ENCODE measurements at regions not wholly inside any gene's neighbourhood (a gene's known extent, or its start where the extent isn't known, plus 50 kb on each side); places are given as distances from the start of the nearest gene placed in this dataset.

GRCh38 chr5:85132269-85132668, 747.6 kb upstream of the EDIL3 start:
- DNase-seq (ENCODE audit: low read depth, low spot score) = no peak
- TF ChIP-seq FOXP2 (optimal IDR thresholded peaks at IDR 0.05; ENCODE audit: control extremely low read depth, extremely low read length, insufficient read depth) (no peak), EZH2 (IDR thresholded peaks at IDR 0.05) (no peak), POLR2AphosphoS5 (IDR thresholded peaks at IDR 0.05; ENCODE audit: borderline replicate concordance, low read depth, low read length) (no peak)
- no peaks in the 10 kb centered on the region for H3K36me3 ChIP-seq (ENCODE audit: insufficient read depth, low read length)
- H3K27ac ChIP-seq = no peak overlapping the region
- H3K9me3 ChIP-seq (ENCODE audit: low read depth, low read length) = no peaks in the 10 kb centered on the region
- H3K4me3 ChIP-seq = no peak overlapping the region
- H3K9ac ChIP-seq (ENCODE audit: insufficient read length) = no peak overlapping the region

GRCh38 chr5:85140471-85140870, 755.8 kb upstream of the EDIL3 start:
- Histone ChIP-seq H3K36me3 (ENCODE audit: insufficient read depth, low read length) (no peaks in the 10 kb centered on the region), H3K9ac (ENCODE audit: insufficient read length) (no peak overlapping the region), H3K27ac (no peak overlapping the region), H3K4me3 (no peak overlapping the region), H3K9me3 (ENCODE audit: low read depth, low read length) (no peaks in the 10 kb centered on the region)
- TF ChIP-seq POLR2AphosphoS5 (IDR thresholded peaks at IDR 0.05; ENCODE audit: borderline replicate concordance, low read depth, low read length) (no peak), EZH2 (IDR thresholded peaks at IDR 0.05) (no peak), FOXP2 (optimal IDR thresholded peaks at IDR 0.05; ENCODE audit: control extremely low read depth, extremely low read length, insufficient read depth) (no peak)
- no peak for DNase-seq (ENCODE audit: low read depth, low spot score)

GRCh38 chr5:85143138-85143537, 758.5 kb upstream of the EDIL3 start:
- Histone ChIP-seq H3K9ac (ENCODE audit: insufficient read length) (no peak overlapping the region), H3K4me3 (no peak overlapping the region), H3K36me3 (ENCODE audit: insufficient read depth, low read length) (no peaks in the 10 kb centered on the region), H3K9me3 (ENCODE audit: low read depth, low read length) (no peaks in the 10 kb centered on the region), H3K27ac (no peak overlapping the region)
- DNase-seq (ENCODE audit: low read depth, low spot score) = no peak
- no peak for TF ChIP-seq POLR2AphosphoS5 (IDR thresholded peaks at IDR 0.05; ENCODE audit: borderline replicate concordance, low read depth, low read length)

- TF ChIP-seq FOXP2 (optimal IDR thresholded peaks at IDR 0.05; ENCODE audit: control extremely low read depth, extremely low read length, insufficient read depth) = no peak
- TF ChIP-seq POLR2AphosphoS5 (IDR thresholded peaks at IDR 0.05; ENCODE audit: borderline replicate concordance, low read depth, low read length) = no peak
- TF ChIP-seq EZH2 (IDR thresholded peaks at IDR 0.05) = no peak
- H3K9me3 ChIP-seq (ENCODE audit: low read depth, low read length) = no peaks in the 10 kb centered on the region
- no peaks in the 10 kb centered on the region for H3K36me3 ChIP-seq (ENCODE audit: insufficient read depth, low read length)
- no peak overlapping the region for H3K4me3 ChIP-seq
- no peak overlapping the region for H3K9ac ChIP-seq (ENCODE audit: insufficient read length)
- no peak for DNase-seq (ENCODE audit: low read depth, low spot score)
- H3K27ac ChIP-seq = no peak overlapping the region
Observed at GRCh38 chr5:85148701-85149100, 764.0 kb upstream of the EDIL3 start.

- TF ChIP-seq FOXP2 (optimal IDR thresholded peaks at IDR 0.05; ENCODE audit: control extremely low read depth, extremely low read length, insufficient read depth) (no peak), EZH2 (IDR thresholded peaks at IDR 0.05) (no peak), POLR2AphosphoS5 (IDR thresholded peaks at IDR 0.05; ENCODE audit: borderline replicate concordance, low read depth, low read length) (no peak)
- DNase-seq (ENCODE audit: low read depth, low spot score) = no peak
- Histone ChIP-seq H3K9me3 (ENCODE audit: low read depth, low read length) (no peaks in the 10 kb centered on the region), H3K9ac (ENCODE audit: insufficient read length) (no peak overlapping the region), H3K4me3 (no peak overlapping the region), H3K36me3 (ENCODE audit: insufficient read depth, low read length) (no peaks in the 10 kb centered on the region), H3K27ac (no peak overlapping the region)
Observed at GRCh38 chr5:85159395-85159794, 774.7 kb upstream of the EDIL3 start.

- DNase-seq (ENCODE audit: low read depth, low spot score) = no peak
- TF ChIP-seq EZH2 (IDR thresholded peaks at IDR 0.05) (no peak), POLR2AphosphoS5 (IDR thresholded peaks at IDR 0.05; ENCODE audit: borderline replicate concordance, low read depth, low read length) (no peak), FOXP2 (optimal IDR thresholded peaks at IDR 0.05; ENCODE audit: control extremely low read depth, extremely low read length, insufficient read depth) (no peak)
Observed at GRCh38 chr5:85168474-85168873, 783.8 kb upstream of the EDIL3 start.

GRCh38 chr5:85170183-85170582, 785.5 kb upstream of the EDIL3 start:
- no peak for TF ChIP-seq POLR2AphosphoS5 (IDR thresholded peaks at IDR 0.05; ENCODE audit: borderline replicate concordance, low read depth, low read length)
- TF ChIP-seq FOXP2 (optimal IDR thresholded peaks at IDR 0.05; ENCODE audit: control extremely low read depth, extremely low read length, insufficient read depth) = no peak
- TF ChIP-seq EZH2 (IDR thresholded peaks at IDR 0.05) = no peak
- H3K4me3 ChIP-seq = no peak overlapping the region
- no peaks in the 10 kb centered on the region for H3K36me3 ChIP-seq (ENCODE audit: insufficient read depth, low read length)
- no peak overlapping the region for H3K27ac ChIP-seq
- DNase-seq (ENCODE audit: low read depth, low spot score) = no peak
- no peaks in the 10 kb centered on the region for H3K9me3 ChIP-seq (ENCODE audit: low read depth, low read length)
- no peak overlapping the region for H3K9ac ChIP-seq (ENCODE audit: insufficient read length)

More at GRCh38 chr5:85168474-85168873, 783.8 kb upstream of the EDIL3 start:
- Histone ChIP-seq H3K9ac (ENCODE audit: insufficient read length) (no peak overlapping the region), H3K4me3 (no peak overlapping the region), H3K9me3 (ENCODE audit: low read depth, low read length) (no peaks in the 10 kb centered on the region), H3K27ac (no peak overlapping the region), H3K36me3 (ENCODE audit: insufficient read depth, low read length) (no peaks in the 10 kb centered on the region)

- Histone ChIP-seq H3K9ac (ENCODE audit: insufficient read length) (no peak overlapping the region), H3K9me3 (ENCODE audit: low read depth, low read length) (no peaks in the 10 kb centered on the region), H3K4me3 (no peak overlapping the region), H3K27ac (no peak overlapping the region), H3K36me3 (ENCODE audit: insufficient read depth, low read length) (no peaks in the 10 kb centered on the region)
- TF ChIP-seq EZH2 (IDR thresholded peaks at IDR 0.05) (no peak), POLR2AphosphoS5 (IDR thresholded peaks at IDR 0.05; ENCODE audit: borderline replicate concordance, low read depth, low read length) (no peak), FOXP2 (optimal IDR thresholded peaks at IDR 0.05; ENCODE audit: control extremely low read depth, extremely low read length, insufficient read depth) (no peak)
- no peak for DNase-seq (ENCODE audit: low read depth, low spot score)
Observed at GRCh38 chr5:85173469-85173868, 788.8 kb upstream of the EDIL3 start.

- TF ChIP-seq POLR2AphosphoS5 (IDR thresholded peaks at IDR 0.05; ENCODE audit: borderline replicate concordance, low read depth, low read length) (no peak), EZH2 (IDR thresholded peaks at IDR 0.05) (no peak), FOXP2 (optimal IDR thresholded peaks at IDR 0.05; ENCODE audit: control extremely low read depth, extremely low read length, insufficient read depth) (no peak)
- no peaks in the 10 kb centered on the region for H3K9me3 ChIP-seq (ENCODE audit: low read depth, low read length)
- no peaks in the 10 kb centered on the region for H3K36me3 ChIP-seq (ENCODE audit: insufficient read depth, low read length)
Observed at GRCh38 chr5:85182344-85182743, 797.7 kb upstream of the EDIL3 start.

More at GRCh38 chr5:85182344-85182743, 797.7 kb upstream of the EDIL3 start:
- H3K9ac ChIP-seq (ENCODE audit: insufficient read length) = no peak overlapping the region
- no peak for DNase-seq (ENCODE audit: low read depth, low spot score)
- H3K27ac ChIP-seq = no peak overlapping the region
- no peak overlapping the region for H3K4me3 ChIP-seq
